MM.1S (cell line): ENCODE measurements at regions not wholly inside any gene's neighbourhood (a gene's known extent, or its start where the extent isn't known, plus 50 kb on each side); places are given as distances from the start of the nearest gene placed in this dataset.

Experiments used
- EZH2 ChIP-seq: fragments of 300-600 bp; sonication (generic); optimal IDR thresholded peaks from 2 replicates; pipeline ENCODE3; 2017; ENCODE audit warnings: low read depth, mild to moderate bottlenecking, antibody characterized with exemption, low read length, mixed read lengths
- TF ChIP-seq, protein P1 (sequence below): fragments of 300-600 bp; sonication (generic); IDR thresholded peaks from 2 replicates; pipeline ENCODE4 v1.5.1; 2016; ENCODE audit warnings: antibody characterized with exemption, low read length, mixed read lengths

DNA sequence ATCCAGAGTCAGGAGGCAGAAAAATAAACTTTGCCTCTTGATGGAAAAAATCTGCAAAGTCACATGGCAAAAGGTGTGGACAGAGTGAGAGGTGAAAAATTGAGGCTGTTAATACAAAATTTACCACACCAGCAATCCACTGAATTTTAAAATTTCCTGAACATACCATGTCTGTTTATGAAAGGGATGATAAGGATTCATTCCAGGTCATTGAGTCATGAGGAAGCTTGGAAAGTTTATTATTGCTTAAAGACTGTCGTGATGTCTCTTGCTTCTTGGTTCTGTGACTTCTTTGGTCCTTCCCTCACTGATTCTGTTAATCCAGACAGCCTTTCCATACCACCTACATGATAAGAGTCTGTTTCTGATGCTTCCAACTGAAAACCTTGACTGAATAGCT, 73.2 kb downstream of the TTC6 start:
- TF ChIP-seq, protein P1, sequence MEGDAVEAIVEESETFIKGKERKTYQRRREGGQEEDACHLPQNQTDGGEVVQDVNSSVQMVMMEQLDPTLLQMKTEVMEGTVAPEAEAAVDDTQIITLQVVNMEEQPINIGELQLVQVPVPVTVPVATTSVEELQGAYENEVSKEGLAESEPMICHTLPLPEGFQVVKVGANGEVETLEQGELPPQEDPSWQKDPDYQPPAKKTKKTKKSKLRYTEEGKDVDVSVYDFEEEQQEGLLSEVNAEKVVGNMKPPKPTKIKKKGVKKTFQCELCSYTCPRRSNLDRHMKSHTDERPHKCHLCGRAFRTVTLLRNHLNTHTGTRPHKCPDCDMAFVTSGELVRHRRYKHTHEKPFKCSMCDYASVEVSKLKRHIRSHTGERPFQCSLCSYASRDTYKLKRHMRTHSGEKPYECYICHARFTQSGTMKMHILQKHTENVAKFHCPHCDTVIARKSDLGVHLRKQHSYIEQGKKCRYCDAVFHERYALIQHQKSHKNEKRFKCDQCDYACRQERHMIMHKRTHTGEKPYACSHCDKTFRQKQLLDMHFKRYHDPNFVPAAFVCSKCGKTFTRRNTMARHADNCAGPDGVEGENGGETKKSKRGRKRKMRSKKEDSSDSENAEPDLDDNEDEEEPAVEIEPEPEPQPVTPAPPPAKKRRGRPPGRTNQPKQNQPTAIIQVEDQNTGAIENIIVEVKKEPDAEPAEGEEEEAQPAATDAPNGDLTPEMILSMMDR: no peak
- no peak for TF ChIP-seq EZH2
